Neural progenitor cell (in vitro differentiated cells): ENCODE measurements at regions not wholly inside any gene's neighbourhood (a gene's known extent, or its start where the extent isn't known, plus 50 kb on each side); places are given as distances from the start of the nearest gene placed in this dataset.

Experiments used
- EZH2 ChIP-seq: fragments of 200-600 bp; sonication (generic); IDR thresholded peaks from 2 replicates; pipeline ENCODE4 v1.6.1; 2017; ENCODE audit warnings: antibody characterized with exemption, mild to moderate bottlenecking, moderate library complexity
- EZH2phosphoT487 ChIP-seq: fragments of 200-600 bp; sonication (generic); IDR thresholded peaks from 2 replicates; pipeline ENCODE4 v1.6.1; 2017; ENCODE audit warnings: antibody characterized with exemption
- TF ChIP-seq, protein P1 (sequence below): fragments of 200-600 bp; sonication (generic); IDR thresholded peaks from 2 replicates; pipeline ENCODE4 v1.5.1; 2017; ENCODE audit warnings: antibody characterized with exemption, mild to moderate bottlenecking

DNA sequence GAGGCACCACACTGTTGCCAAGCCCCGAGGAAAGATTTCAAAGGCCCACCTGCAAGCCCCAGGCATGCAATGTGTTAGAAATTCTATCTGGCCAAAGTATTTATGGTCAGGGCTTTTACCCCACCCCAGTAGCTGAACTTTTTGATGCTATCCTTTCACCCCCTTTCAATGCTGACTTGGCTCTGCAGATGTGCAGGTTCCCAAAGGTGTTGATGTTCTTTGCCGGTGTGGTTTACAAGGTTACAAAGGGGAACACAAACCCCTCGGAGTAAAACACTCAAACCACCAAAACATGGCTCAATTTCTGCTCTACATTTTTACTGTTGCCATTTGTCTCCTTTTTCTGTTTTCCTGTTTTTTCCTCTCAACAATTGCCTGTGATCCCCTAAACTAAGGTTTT, 145.4 kb upstream of the BNIP2 start:
- TF ChIP-seq EZH2 (no peak), EZH2phosphoT487 (no peak)
- TF ChIP-seq, protein P1, sequence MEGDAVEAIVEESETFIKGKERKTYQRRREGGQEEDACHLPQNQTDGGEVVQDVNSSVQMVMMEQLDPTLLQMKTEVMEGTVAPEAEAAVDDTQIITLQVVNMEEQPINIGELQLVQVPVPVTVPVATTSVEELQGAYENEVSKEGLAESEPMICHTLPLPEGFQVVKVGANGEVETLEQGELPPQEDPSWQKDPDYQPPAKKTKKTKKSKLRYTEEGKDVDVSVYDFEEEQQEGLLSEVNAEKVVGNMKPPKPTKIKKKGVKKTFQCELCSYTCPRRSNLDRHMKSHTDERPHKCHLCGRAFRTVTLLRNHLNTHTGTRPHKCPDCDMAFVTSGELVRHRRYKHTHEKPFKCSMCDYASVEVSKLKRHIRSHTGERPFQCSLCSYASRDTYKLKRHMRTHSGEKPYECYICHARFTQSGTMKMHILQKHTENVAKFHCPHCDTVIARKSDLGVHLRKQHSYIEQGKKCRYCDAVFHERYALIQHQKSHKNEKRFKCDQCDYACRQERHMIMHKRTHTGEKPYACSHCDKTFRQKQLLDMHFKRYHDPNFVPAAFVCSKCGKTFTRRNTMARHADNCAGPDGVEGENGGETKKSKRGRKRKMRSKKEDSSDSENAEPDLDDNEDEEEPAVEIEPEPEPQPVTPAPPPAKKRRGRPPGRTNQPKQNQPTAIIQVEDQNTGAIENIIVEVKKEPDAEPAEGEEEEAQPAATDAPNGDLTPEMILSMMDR: no peak
